CD4-positive, alpha-beta T cell (primary cell): ENCODE measurements at regions not wholly inside any gene's neighbourhood (a gene's known extent, or its start where the extent isn't known, plus 50 kb on each side); places are given as distances from the start of the nearest gene placed in this dataset.

Experiments used
- ATAC-seq: fragments of 200-7000 bp; cut with Tn5 transposase; one replicate; pipeline ENCODE4 v1.10.0; 2022; ENCODE audit warnings: mild to moderate bottlenecking; ENCODE audit not compliant: poor library complexity
- CTCF ChIA-PET: fragments of 350-600 bp; sonication (Branson Sonifier 250); formaldehyde crosslinking; loops from one replicate; lab custom pipeline; 2021; ENCODE audit warnings: antibody characterized with exemption, inconsistent platforms; lab: Charles Lee
- POLR2A ChIA-PET: fragments of 350-600 bp; sonication (Branson Sonifier 250); formaldehyde crosslinking; loops from one replicate; lab custom pipeline; 2021; ENCODE audit warnings: antibody characterized with exemption, inconsistent platforms; lab: Charles Lee
- DNase-seq, 14 experiments: peaks; one replicate each; pipeline ENCODE4 v3.0.0-alpha.2; 2013 to 2020; ENCODE audit warnings: mixed read lengths in 2 of 14
- H3K27ac ChIP-seq, 2 donors: one replicate each; pipeline versions ENCODE4 v1.5.1 to v1.7.0; 2013; ENCODE audit warnings: low read length in 2 of 2, low read depth in 1 of 2, mild to moderate bottlenecking in 1 of 2
- H3K27me3 ChIP-seq, 2 experiments: 1 replicate in 1 of 2; 2 replicates in 1 of 2; pipeline versions ENCODE4 v1.6.1 to v1.7.0; 2013; ENCODE audit warnings: low read length in 2 of 2, control low read depth in 1 of 2, mild to moderate bottlenecking in 1 of 2, moderate library complexity in 1 of 2; ENCODE audit not compliant: insufficient read depth in 2 of 2, control insufficient read depth in 1 of 2
- H3K36me3 ChIP-seq: one replicate; pipeline ENCODE4 v1.6.1; 2013; ENCODE audit warnings: low read length, control low read depth; ENCODE audit not compliant: insufficient read depth
- H3K4me1 ChIP-seq: one replicate; pipeline ENCODE4 v1.6.1; 2013; ENCODE audit warnings: low read length, control low read depth; ENCODE audit not compliant: insufficient read depth
- H3K4me3 ChIP-seq: one replicate; pipeline ENCODE4 v1.5.1; 2013; ENCODE audit warnings: mild to moderate bottlenecking, low read length, moderate library complexity
- H3K9me3 ChIP-seq, 2 experiments: 1 replicate in 1 of 2; 2 replicates in 1 of 2; pipeline versions ENCODE4 v1.6.1 to v1.7.0; 2013; ENCODE audit warnings: low read length in 2 of 2, mild to moderate bottlenecking in 2 of 2, control low read depth in 1 of 2, moderate library complexity in 1 of 2; ENCODE audit not compliant: control insufficient read depth in 1 of 2, insufficient read depth in 1 of 2
- H3K27ac Mint-ChIP-seq: one replicate; pipeline ENCODE4 v1.8.0; 2020; ENCODE audit warnings: mixed read lengths
- H3K27me3 Mint-ChIP-seq: one replicate; pipeline ENCODE4 v1.8.0; 2021; ENCODE audit warnings: mixed read lengths
- H3K36me3 Mint-ChIP-seq: one replicate; pipeline ENCODE4 v1.8.0; 2021; ENCODE audit warnings: low read depth, mixed read lengths
- H3K4me1 Mint-ChIP-seq: one replicate; pipeline ENCODE4 v1.8.0; 2021; ENCODE audit warnings: low read depth, mixed read lengths
- H3K4me3 Mint-ChIP-seq: one replicate; pipeline ENCODE4 v1.8.0; 2020; ENCODE audit warnings: mild to moderate bottlenecking, mixed read lengths
- H3K9me3 Mint-ChIP-seq: one replicate; pipeline ENCODE4 v1.8.0; 2020; ENCODE audit warnings: mixed read lengths
- CTCF ChIP-seq: fragments of 200-600 bp; IDR thresholded peaks from one replicate; pipeline ENCODE4 v1.8.0; 2022; ENCODE audit warnings: antibody characterized with exemption, mild to moderate bottlenecking
- intact Hi-C, 2 experiments: fragments of 100-400 bp; cut with DNase I in 1 of 2; cut with micrococcal nuclease in 1 of 2; formaldehyde crosslinking; loops; one replicate each; pipeline versions ENCODE4 v1.15.1 to v1.9.0; 2023 to 2025; cut with DNase I, micrococcal nuclease

GRCh38 chr2:71800851-71801250 is 346.8 kb downstream of the CYP26B1 start:
- TF ChIP-seq CTCF, result no peak
- ChIA-PET POLR2A (no interaction called here), CTCF (no interaction called here)
- ATAC-seq, result no peak
- Histone ChIP-seq H3K4me3 (no peak overlapping the region), H3K36me3 (no peaks in the 10 kb centered on the region), H3K27ac (no peak overlapping the region), H3K9me3 (no peaks in the 10 kb centered on the region), H3K4me1 (no peaks in the 10 kb centered on the region), H3K27me3 (no peaks in the 10 kb centered on the region)
- Mint-ChIP-seq H3K9me3 (no peaks in the 10 kb centered on the region), H3K4me1 (no peaks in the 10 kb centered on the region), H3K27me3 (peaks cover 13% of the 10 kb centered on the region), H3K4me3 (no peak overlapping the region), H3K36me3 (no peaks in the 10 kb centered on the region), H3K27ac (no peak overlapping the region)
- no peak for DNase-seq
- intact Hi-C loops, result no loop called here

- Mint-ChIP-seq H3K4me3 (no peak overlapping the region), H3K27ac (no peak overlapping the region), H3K27me3 (peaks cover 13% of the 10 kb centered on the region), H3K36me3 (no peaks in the 10 kb centered on the region), H3K4me1 (no peaks in the 10 kb centered on the region), H3K9me3 (no peaks in the 10 kb centered on the region)
- intact Hi-C loops, result no loop called here
- no peaks in the 10 kb centered on the region for H3K27me3 ChIP-seq
- DNase-seq (peak in 1 of 14 experiments; percentile 19), ATAC-seq (no peak)
- ChIA-PET CTCF (no interaction called here), POLR2A (no interaction called here)
- no peaks in the 10 kb centered on the region for H3K4me1 ChIP-seq
- no peaks in the 10 kb centered on the region for H3K9me3 ChIP-seq
- TF ChIP-seq CTCF, result no peak
- no peak overlapping the region for H3K27ac ChIP-seq
- H3K4me3 ChIP-seq, result no peak overlapping the region
- no peaks in the 10 kb centered on the region for H3K36me3 ChIP-seq
Observed at GRCh38 chr2:71800106-71800809, 346.9 kb downstream of the DYSF start.

GRCh38 chr2:71799013-71799575 is 345.7 kb downstream of the DYSF start:
- Mint-ChIP-seq H3K27ac (no peak overlapping the region), H3K9me3 (no peaks in the 10 kb centered on the region), H3K4me1 (no peaks in the 10 kb centered on the region), H3K36me3 (no peaks in the 10 kb centered on the region), H3K27me3 (peaks cover 9% of the 10 kb centered on the region), H3K4me3 (no peak overlapping the region)
- Histone ChIP-seq H3K27ac (no peak overlapping the region), H3K36me3 (no peaks in the 10 kb centered on the region), H3K4me3 (no peak overlapping the region), H3K4me1 (no peaks in the 10 kb centered on the region), H3K9me3 (no peaks in the 10 kb centered on the region), H3K27me3 (no peaks in the 10 kb centered on the region)
- intact Hi-C loops, result no loop called here
- CTCF ChIA-PET, result no interaction called here
- TF ChIP-seq CTCF, result no peak
- POLR2A ChIA-PET, result no interaction called here
- no peak for ATAC-seq
- DNase-seq, result peak in 1 of 14 experiments; percentile 10
